Kidney tubule cell (primary cell): ENCODE measurements at regions not wholly inside any gene's neighbourhood (a gene's known extent, or its start where the extent isn't known, plus 50 kb on each side); places are given as distances from the start of the nearest gene placed in this dataset.

Experiments
- DNase-seq: peaks from one replicate; pipeline ENCODE4 v3.0.0-alpha.2; 2018; ENCODE audit warnings: low spot score

GRCh38 chr13:89733829-89734228, 1613.7 kb upstream of the MIR17HG start:
- DNase-seq: no peak

GRCh38 chr13:89737051-89737450, 1610.4 kb upstream of the MIR17HG start:
- DNase-seq: no peak

GRCh38 chr13:89738072-89738471, 1609.4 kb upstream of the MIR17HG start:
- no peak for DNase-seq

GRCh38 chr13:89740994-89741685, 1606.3 kb upstream of the MIR17HG start:
- no peak for DNase-seq

- no peak for DNase-seq
These were observed 1600.9 kb upstream of the MIR17HG start for GRCh38 chr13:89746554-89746953.

- DNase-seq: peak; percentile 26
These were observed 1598.8 kb upstream of the MIR17HG start for GRCh38 chr13:89748716-89749115.

- DNase-seq: no peak
These were observed 1597.6 kb upstream of the MIR17HG start for GRCh38 chr13:89749888-89750287.

- no peak for DNase-seq
These were observed 1597.1 kb upstream of the MIR17HG start for GRCh38 chr13:89750371-89750770.

GRCh38 chr13:89751432-89751930, 1596.0 kb upstream of the MIR17HG start:
- DNase-seq: no peak

GRCh38 chr13:89752394-89752793, 1595.1 kb upstream of the MIR17HG start:
- no peak for DNase-seq

GRCh38 chr13:89755729-89756492, 1591.6 kb upstream of the MIR17HG start:
- peak; percentile 63 for DNase-seq

- DNase-seq: peak; percentile 4
These were observed 1584.5 kb upstream of the MIR17HG start for GRCh38 chr13:89763005-89763404.

- peak; percentile 42 for DNase-seq
These were observed 1564.2 kb upstream of the MIR17HG start for GRCh38 chr13:89783221-89783755.

GRCh38 chr13:89784161-89784809, 1563.2 kb upstream of the MIR17HG start:
- DNase-seq: no peak

- DNase-seq: no peak
These were observed 1561.0 kb upstream of the MIR17HG start for GRCh38 chr13:89786531-89786930.

- DNase-seq: no peak
These were observed 1556.8 kb upstream of the MIR17HG start for GRCh38 chr13:89790696-89791095.

- peak; percentile 56 for DNase-seq
These were observed 1555.4 kb upstream of the MIR17HG start for GRCh38 chr13:89791971-89792630.

- DNase-seq: no peak
These were observed 1551.3 kb upstream of the MIR17HG start for GRCh38 chr13:89796196-89796595.

GRCh38 chr13:89803839-89804238, 1543.6 kb upstream of the MIR17HG start:
- no peak for DNase-seq

GRCh38 chr13:89806594-89806993, 1540.9 kb upstream of the MIR17HG start:
- no peak for DNase-seq

- no peak for DNase-seq
These were observed 1534.6 kb upstream of the MIR17HG start for GRCh38 chr13:89812856-89813255.

- DNase-seq: no peak
These were observed 1531.1 kb upstream of the MIR17HG start for GRCh38 chr13:89816404-89816803.
